Gastrocnemius medialis (tissue), 4 donors: ENCODE measurements at regions not wholly inside any gene's neighbourhood (a gene's known extent, or its start where the extent isn't known, plus 50 kb on each side); places are given as distances from the start of the nearest gene placed in this dataset.

Experiments
- POLR2A ChIP-seq, 2 donors: fragments of 450-650 bp; IDR thresholded peaks; one replicate each; pipeline ENCODE4 v1.6.1; 2017; ENCODE audit warnings: antibody characterized with exemption in 2 of 2, mild to moderate bottlenecking in 2 of 2, moderate library complexity in 2 of 2
- TF ChIP-seq, protein P1 (sequence below), 5 experiments: fragments of 450-650 bp in 3 of 5; fragments of 200-600 bp in 2 of 5; sonication (generic) in 2 of 5; IDR thresholded peaks in 4 of 5; conservative IDR thresholded peaks in 1 of 5; 1 replicate in 4 of 5; 2 replicates in 1 of 5; pipeline ENCODE4 v1.5.1; 2016 to 2019; ENCODE audit warnings: antibody characterized with exemption in 5 of 5, mild to moderate bottlenecking in 3 of 5, moderate library complexity in 3 of 5

DNA sequence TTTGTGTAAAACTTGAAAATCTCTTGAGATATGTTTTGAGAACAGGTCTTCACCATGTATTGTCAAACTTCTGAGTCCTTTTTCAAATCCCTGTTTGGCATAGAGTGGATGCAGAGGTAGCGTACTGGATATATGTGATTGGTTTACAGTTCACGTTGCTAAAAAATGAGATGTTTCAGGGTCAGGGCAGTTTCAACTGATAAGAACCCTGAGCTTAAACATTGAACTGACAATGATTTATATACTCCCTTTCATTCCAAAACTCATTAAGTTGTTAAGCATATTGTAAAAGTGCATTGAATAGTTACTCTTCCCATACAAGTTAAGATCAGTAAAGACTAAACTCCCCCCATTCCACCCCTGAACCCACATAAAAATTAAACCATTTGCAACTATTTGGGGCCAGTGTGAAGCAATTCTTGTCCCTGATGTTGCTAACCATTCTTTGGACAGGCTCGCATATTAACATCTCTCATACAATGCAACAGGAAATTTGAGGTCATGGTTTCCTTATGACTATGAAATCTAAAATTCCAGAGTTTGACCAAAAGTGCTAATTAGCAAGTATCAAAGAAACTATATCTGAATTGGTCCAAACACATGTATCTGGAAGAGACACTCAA is 470.9 kb upstream of the ACVR2A start:
- TF ChIP-seq, protein P1, sequence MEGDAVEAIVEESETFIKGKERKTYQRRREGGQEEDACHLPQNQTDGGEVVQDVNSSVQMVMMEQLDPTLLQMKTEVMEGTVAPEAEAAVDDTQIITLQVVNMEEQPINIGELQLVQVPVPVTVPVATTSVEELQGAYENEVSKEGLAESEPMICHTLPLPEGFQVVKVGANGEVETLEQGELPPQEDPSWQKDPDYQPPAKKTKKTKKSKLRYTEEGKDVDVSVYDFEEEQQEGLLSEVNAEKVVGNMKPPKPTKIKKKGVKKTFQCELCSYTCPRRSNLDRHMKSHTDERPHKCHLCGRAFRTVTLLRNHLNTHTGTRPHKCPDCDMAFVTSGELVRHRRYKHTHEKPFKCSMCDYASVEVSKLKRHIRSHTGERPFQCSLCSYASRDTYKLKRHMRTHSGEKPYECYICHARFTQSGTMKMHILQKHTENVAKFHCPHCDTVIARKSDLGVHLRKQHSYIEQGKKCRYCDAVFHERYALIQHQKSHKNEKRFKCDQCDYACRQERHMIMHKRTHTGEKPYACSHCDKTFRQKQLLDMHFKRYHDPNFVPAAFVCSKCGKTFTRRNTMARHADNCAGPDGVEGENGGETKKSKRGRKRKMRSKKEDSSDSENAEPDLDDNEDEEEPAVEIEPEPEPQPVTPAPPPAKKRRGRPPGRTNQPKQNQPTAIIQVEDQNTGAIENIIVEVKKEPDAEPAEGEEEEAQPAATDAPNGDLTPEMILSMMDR (IDR thresholded peaks at IDR 0.05 in 4 of 5, conservative IDR thresholded peaks at IDR 0.05 in 1 of 5) = no peak
- no peak for TF ChIP-seq POLR2A (IDR thresholded peaks at IDR 0.05)
